Skeletal muscle cell (primary cell): ENCODE measurements at regions not wholly inside any gene's neighbourhood (a gene's known extent, or its start where the extent isn't known, plus 50 kb on each side); places are given as distances from the start of the nearest gene placed in this dataset.

Source experiments
- DNase-seq: peaks from one replicate; pipeline ENCODE4 v3.0.0-alpha.2; 2010; ENCODE audit warnings: low read depth
- H3K4me3 ChIP-seq: 2 replicates; pipeline ENCODE4 v1.5.1; 2011; ENCODE audit warnings: low read depth, mild to moderate bottlenecking, control low read depth, low read length, moderate library complexity

DNA sequence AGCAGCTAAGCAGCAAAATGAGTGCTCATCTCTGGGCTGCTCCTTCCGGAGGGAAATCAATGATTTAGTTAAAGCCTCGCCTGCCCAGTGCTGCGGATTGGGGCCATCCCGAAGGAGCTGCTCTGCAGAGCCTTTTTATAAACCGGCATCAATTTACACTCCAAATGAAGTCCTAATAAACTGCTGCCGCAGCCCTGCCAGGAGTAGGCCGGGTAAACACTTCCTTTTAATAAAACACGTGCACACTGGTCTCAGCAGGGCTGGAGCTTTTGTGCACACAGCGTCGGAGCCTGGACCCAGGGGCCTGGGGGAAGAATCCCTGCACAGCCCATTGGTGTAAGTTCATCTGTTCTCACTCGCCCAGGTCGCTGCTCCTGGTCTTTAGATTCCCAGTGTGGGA is 79.6 kb upstream of the HS3ST2 start:
- H3K4me3 ChIP-seq: no peak overlapping the region
- no peak for DNase-seq

DNA sequence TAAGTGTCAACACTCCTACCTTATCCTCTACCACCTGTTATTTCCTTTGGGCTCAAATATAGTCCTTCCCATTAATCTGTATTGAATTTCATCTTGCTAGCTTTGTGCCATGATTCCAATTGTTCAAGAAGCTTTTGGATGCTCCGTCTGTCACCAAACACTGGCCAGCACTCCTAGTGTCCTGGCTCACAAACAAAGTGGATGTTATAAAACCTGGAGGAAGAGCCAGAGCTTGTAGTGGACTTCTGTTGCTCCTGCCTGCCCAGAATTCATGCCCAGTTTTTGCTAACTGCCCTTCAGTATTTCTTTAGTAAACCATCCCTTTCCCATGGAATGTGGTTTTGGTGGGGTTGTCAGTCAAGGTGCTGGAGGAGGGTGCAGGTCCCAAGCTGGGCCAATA is 77.2 kb upstream of the HS3ST2 start:
- DNase-seq: no peak
- H3K4me3 ChIP-seq: no peak overlapping the region

DNA sequence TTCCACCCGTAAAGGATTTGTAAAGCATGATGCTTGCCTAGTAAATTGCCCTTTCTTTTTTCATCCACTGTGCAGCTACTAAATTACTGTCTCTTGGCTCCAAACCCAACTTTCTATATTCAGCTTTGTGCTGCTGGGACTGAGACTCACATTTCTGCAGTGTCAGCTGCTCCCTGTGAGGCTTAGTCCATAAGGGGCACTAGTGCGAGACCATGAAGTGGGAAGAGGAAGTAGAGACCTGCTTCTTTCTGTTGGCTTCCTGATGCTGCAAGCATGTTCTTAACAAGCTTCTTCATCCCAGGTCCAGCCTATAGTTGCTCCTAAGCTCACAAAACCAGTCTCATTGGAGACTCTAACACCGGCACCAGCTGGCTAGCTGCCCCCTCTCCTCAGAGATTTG is 74.9 kb upstream of the HS3ST2 start:
- H3K4me3 ChIP-seq: no peak overlapping the region
- DNase-seq: no peak

DNA sequence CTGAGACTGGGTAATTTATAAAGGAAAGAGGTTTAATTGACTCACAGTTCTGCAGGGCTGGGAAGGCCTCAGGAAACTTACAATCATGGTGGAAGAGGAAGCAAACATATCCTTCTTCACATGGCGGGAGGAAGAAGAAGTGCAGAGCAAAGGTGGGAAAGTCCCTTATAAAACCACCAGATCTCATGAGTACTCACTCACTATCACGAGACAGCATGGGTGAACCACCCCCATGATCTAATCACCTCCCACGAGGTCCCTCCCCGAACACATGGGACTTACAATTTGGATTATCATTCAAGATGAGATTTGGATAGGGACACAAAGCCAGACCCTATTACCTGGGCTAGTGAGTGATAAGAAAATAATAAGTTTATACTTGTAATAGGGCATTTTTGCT is 70.6 kb upstream of the HS3ST2 start:
- no peak overlapping the region for H3K4me3 ChIP-seq
- DNase-seq: no peak

DNA sequence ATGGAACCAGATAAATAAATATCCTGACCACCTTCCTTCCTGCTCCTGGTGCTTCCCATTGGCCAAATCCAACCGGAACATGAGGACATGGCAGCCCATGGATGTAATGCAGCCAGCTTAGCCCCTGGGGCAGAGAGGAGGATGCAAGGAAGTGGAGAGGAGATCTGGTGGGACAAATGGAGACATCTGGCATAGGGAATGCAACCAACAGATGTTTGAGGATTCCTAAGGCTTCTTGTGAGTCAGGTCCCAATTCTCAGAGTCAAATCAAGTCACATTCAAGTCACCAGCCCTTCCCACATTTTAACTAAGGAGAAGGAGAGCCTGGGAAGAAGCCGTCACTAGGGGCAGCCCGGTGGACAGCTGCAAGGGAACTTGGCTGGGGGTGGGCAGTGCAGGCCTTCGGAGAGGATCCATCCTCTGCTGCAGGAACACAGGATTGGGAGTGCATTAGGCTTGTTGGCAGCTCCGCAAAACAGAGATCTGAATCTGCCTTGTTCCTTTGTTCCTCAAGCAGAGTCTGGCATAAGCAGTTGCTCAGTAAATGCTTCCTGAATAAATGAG is 62.8 kb upstream of the HS3ST2 start:
- H3K4me3 ChIP-seq: no peak overlapping the region
- DNase-seq: no peak

DNA sequence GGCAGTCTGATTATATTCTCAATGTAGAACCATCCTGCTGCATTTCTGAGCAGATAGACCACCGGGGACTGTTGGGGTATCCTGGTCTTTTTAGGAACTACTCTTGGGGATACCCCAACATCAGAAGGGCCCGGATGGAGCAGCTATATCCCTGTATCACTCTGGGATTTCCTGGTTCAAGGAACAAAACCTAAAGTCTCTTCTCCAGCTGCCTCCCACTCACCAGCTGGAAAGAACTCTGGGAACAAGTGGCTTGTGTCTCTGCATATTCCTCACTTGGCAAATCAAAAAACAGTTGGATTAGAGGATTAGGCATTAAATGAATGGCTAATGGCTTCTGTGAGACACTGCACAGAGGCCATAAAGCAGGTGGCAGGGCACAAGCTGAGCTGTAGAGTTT is 62.3 kb upstream of the HS3ST2 start:
- DNase-seq: no peak
- no peak overlapping the region for H3K4me3 ChIP-seq

DNA sequence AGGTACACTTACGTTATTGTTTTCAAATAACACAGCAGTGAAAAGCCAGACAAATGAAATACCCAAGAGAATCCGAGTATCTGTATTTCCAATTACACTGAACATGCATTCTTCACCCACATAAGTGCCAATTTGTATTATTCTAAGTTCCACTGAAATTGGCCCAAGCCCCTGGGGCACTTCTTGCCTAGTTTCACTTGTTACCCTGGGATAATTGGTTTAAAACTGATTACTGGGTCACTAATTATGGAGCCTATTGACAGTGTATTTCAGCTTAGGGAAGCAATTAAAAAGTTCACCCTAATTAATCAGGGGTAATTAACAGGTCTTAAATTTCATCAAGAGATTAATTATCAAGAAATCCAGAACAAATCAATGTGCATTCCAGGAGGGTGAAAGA is 60.5 kb upstream of the HS3ST2 start:
- no peak for DNase-seq

DNA sequence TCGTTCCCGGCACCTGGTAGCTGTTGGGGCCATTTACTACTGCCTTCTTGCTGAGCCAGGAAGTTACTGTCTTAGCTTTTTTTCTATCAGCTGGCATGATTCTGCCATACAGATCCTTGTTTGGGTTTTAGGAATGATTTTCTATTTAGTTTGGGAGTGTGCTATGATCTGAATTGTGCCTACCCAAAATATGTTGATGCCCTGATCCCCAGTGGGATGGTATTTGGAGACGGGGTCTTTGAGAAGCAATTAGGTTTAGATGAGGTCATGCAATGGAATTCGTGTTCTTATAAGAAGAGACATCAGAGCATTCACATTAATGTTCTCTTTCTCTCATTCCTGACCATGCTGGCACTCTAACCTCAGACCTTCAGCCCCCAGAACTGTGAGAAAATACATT is 59.4 kb upstream of the HS3ST2 start:
- DNase-seq: no peak
- no peak overlapping the region for H3K4me3 ChIP-seq

More for the DNA sequence above, 60.5 kb upstream of the HS3ST2 start:
- H3K4me3 ChIP-seq: no peak overlapping the region

DNA sequence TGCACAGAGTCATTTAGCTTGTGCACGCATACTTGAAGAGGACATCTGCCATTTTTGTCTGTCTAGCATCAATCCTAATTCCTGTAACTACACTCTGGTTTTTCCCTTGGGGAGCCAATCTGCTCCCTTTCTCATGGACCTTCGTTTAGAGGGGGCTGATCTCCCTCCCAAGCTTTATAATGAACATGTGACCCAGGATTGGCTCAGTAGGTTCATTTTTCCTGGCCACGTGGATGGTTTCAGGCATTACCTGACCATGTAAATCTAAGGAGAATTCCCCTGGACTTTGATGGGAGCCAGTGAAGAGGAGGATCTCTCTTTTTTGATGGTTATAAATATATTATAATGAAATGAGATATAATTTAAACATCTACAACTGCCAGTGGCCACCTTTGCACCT is 56.8 kb upstream of the HS3ST2 start:
- H3K4me3 ChIP-seq: no peak overlapping the region
- DNase-seq: no peak

DNA sequence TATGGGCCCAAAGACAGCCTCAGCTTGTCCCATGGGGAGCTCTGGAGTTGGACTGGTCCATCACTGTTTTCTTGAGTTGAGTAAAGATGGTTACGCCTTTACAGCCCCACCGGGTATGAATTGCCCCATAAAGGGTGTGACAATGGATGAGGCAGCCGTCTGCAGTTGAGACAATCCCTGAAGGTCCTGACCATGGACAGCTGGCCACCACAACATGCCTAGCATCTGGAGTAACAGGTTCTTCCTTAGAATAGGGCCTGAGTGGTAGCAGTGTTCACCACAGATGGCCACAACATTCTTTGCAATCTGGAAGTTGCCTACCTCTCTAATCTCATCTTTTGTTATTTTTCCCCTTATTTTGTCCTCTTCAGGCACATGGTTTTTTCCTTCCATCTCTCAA is 51.5 kb upstream of the HS3ST2 start:
- DNase-seq: no peak
- no peak overlapping the region for H3K4me3 ChIP-seq

DNA sequence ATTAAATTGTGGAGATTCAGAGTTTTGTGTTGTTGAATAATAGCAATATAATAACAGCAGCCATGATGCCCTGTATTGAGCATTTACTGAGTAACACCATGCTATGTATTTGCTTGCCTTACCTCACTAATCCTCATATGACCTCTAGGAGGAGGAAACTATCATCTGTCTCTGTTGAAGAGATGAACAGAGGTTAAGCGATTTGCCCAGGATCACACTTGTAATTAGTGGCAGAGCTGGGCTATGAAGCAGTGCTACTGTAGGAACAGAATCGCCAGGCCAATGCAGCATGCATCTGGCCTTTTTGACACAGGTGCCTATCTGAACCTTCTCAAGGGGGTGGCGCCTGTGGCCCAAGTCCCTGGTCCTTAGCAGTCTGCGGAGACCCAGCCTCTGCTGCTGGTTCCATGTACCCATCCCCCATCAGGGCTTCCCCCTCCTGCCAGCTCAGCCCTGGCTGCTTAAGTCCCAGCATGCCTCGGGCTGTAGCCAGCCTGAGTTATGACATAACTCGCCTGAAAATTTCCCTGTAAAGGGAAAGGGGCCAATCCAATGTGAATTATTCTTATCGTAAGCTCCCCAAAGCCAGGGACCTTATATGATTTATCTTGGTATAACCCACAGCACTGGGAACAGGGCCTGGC is 50.4 kb upstream of the HS3ST2 start:
- no peak for DNase-seq
- H3K4me3 ChIP-seq: no peak overlapping the region
